Omental fat pad (tissue), 3 donors: ENCODE measurements at regions not wholly inside any gene's neighbourhood (a gene's known extent, or its start where the extent isn't known, plus 50 kb on each side); places are given as distances from the start of the nearest gene placed in this dataset.

Experiments
- ATAC-seq: fragments of 150-250 bp; one replicate; pipeline ENCODE4 v1.9.1; 2016; ENCODE audit warnings: mild to moderate bottlenecking, moderate library complexity; ENCODE audit not compliant: low FRiP score
- DNase-seq: peaks from one replicate; pipeline ENCODE4 v3.0.0-alpha.2; 2019; ENCODE audit warnings: low spot score
- CTCF ChIP-seq, 3 donors: fragments of 450-650 bp; IDR thresholded peaks; one replicate each; pipeline ENCODE4 v1.5.1; 2016 to 2017; ENCODE audit warnings: antibody characterized with exemption in 3 of 3, mild to moderate bottlenecking in 3 of 3, moderate library complexity in 2 of 3

GRCh38 chr18:34042423-34043146, 182.1 kb downstream of the NOL4 start:
- ATAC-seq = no peak
- TF ChIP-seq CTCF (IDR thresholded peaks at IDR 0.05) = no peak
- DNase-seq = no peak

GRCh38 chr18:34039611-34040010, 185.1 kb downstream of the NOL4 start:
- DNase-seq = no peak
- TF ChIP-seq CTCF (IDR thresholded peaks at IDR 0.05) = no peak
- ATAC-seq = no peak

- TF ChIP-seq CTCF (IDR thresholded peaks at IDR 0.05) = no peak
- ATAC-seq (no peak), DNase-seq (no peak)
Measured at GRCh38 chr18:34039201-34039600, 185.5 kb downstream of the NOL4 start.

- no peak for TF ChIP-seq CTCF (IDR thresholded peaks at IDR 0.05)
- DNase-seq (no peak), ATAC-seq (no peak)
Measured at GRCh38 chr18:34038086-34038485, 186.6 kb downstream of the NOL4 start.

GRCh38 chr18:34033968-34034367, 190.7 kb downstream of the NOL4 start:
- ATAC-seq (no peak), DNase-seq (no peak)
- no peak for TF ChIP-seq CTCF (IDR thresholded peaks at IDR 0.05)

GRCh38 chr18:34031810-34032209, 192.9 kb downstream of the NOL4 start:
- DNase-seq (no peak), ATAC-seq (no peak)
- no peak for TF ChIP-seq CTCF (IDR thresholded peaks at IDR 0.05)

GRCh38 chr18:34028324-34028723, 196.4 kb downstream of the NOL4 start:
- no peak for TF ChIP-seq CTCF (IDR thresholded peaks at IDR 0.05)
- DNase-seq = no peak
- ATAC-seq = no peak
